Urinary bladder (tissue), 3 donors: ENCODE measurements at regions not wholly inside any gene's neighbourhood (a gene's known extent, or its start where the extent isn't known, plus 50 kb on each side); places are given as distances from the start of the nearest gene placed in this dataset.
"Not testable (repeated sequence)": the region's sequence is repeated elsewhere in the genome, so short reads cannot be mapped to it uniquely, and the experiment has no call there.

ENCODE experiments used
- DNase-seq: peaks from one replicate; pipeline ENCODE4 v3.0.0-alpha.2; 2015; ENCODE audit errors: extremely low spot score
- H3K27ac ChIP-seq: one replicate; pipeline ENCODE4 v1.5.1; 2013; ENCODE audit warnings: low read depth, mild to moderate bottlenecking, moderate library complexity
- H3K36me3 ChIP-seq: one replicate; pipeline ENCODE4 v1.6.1; 2013; ENCODE audit warnings: mild to moderate bottlenecking, moderate library complexity; ENCODE audit not compliant: insufficient read depth
- H3K4me1 ChIP-seq: one replicate; pipeline ENCODE4 v1.6.1; 2013; ENCODE audit warnings: mild to moderate bottlenecking, moderate library complexity; ENCODE audit not compliant: insufficient read depth
- H3K4me3 ChIP-seq: one replicate; pipeline ENCODE4 v1.5.1; 2013; ENCODE audit warnings: low read depth, low read length
- WGBS: extraction: QIAGEN DNeasy Blood & Tissue Kit; methylation state at CpG from one replicate; pipeline ENCODE4 v1.1.7; 2013; 5-methylcytosine and 5-hydroxymethylcytosine counted together
- donor health status: healthy with polysubstance abuse.
- donor health status: healthy.

DNA sequence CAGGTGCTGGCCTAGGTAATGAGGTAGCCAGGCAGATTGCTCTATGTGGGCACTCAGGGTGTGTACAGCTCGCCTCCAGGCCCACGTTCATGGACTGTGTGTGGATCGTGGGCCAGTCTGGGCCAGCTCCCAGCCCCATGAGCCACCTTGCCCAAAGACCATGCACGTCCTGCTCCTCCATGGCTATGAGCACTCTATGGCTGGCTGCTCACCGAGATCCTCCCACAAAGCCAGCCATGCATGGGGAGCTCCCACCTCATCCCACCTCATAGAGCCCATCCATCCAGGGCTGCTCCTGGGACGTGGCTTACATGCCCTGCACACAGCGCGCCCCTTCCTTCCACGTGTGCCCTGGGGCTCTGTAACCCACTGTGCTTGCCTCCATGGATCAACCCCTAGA is 262.5 kb upstream of the IRX1 start:
- no peak overlapping the region for H3K27ac ChIP-seq
- WGBS = 90% methylated on average over 9 of the region's 9 CpGs

GRCh38 chr5:3331819-3332218 is 263.8 kb upstream of the IRX1 start:
- H3K36me3 ChIP-seq = no peaks in the 10 kb centered on the region
- 90% methylated on average over 6 of the region's 6 CpGs for WGBS
- no peaks in the 10 kb centered on the region for H3K4me1 ChIP-seq

More for the DNA sequence above, 262.5 kb upstream of the IRX1 start:
- no peak for DNase-seq
- H3K4me3 ChIP-seq = no peak overlapping the region
- no peaks in the 10 kb centered on the region for H3K4me1 ChIP-seq
- H3K36me3 ChIP-seq = no peaks in the 10 kb centered on the region

GRCh38 chr5:3330442-3330841 is 265.2 kb upstream of the IRX1 start:
- Histone ChIP-seq H3K36me3 (no peaks in the 10 kb centered on the region), H3K4me1 (no peaks in the 10 kb centered on the region), H3K27ac (no peak overlapping the region), H3K4me3 (no peak overlapping the region)
- 96% methylated on average over 6 of the region's 6 CpGs for WGBS
- no peak for DNase-seq

More at GRCh38 chr5:3331819-3332218, 263.8 kb upstream of the IRX1 start:
- H3K27ac ChIP-seq = no peak overlapping the region
- no peak overlapping the region for H3K4me3 ChIP-seq
- DNase-seq = no peak

- H3K4me1 ChIP-seq = no peaks in the 10 kb centered on the region
Observed at GRCh38 chr5:3329427-3329826, 266.2 kb upstream of the IRX1 start.

GRCh38 chr5:3326841-3327232 is 268.8 kb upstream of the IRX1 start:
- no peak overlapping the region for H3K27ac ChIP-seq
- H3K4me3 ChIP-seq = no peak overlapping the region
- 91% methylated on average over 9 of the region's 9 CpGs for WGBS
- H3K36me3 ChIP-seq = no peaks in the 10 kb centered on the region
- H3K4me1 ChIP-seq = no peaks in the 10 kb centered on the region
- no peak for DNase-seq

More at GRCh38 chr5:3329427-3329826, 266.2 kb upstream of the IRX1 start:
- WGBS = 78% methylated on average over 4 of the region's 4 CpGs
- H3K36me3 ChIP-seq = no peaks in the 10 kb centered on the region
- H3K4me3 ChIP-seq = no peak overlapping the region
- DNase-seq = no peak
- no peak overlapping the region for H3K27ac ChIP-seq

DNA sequence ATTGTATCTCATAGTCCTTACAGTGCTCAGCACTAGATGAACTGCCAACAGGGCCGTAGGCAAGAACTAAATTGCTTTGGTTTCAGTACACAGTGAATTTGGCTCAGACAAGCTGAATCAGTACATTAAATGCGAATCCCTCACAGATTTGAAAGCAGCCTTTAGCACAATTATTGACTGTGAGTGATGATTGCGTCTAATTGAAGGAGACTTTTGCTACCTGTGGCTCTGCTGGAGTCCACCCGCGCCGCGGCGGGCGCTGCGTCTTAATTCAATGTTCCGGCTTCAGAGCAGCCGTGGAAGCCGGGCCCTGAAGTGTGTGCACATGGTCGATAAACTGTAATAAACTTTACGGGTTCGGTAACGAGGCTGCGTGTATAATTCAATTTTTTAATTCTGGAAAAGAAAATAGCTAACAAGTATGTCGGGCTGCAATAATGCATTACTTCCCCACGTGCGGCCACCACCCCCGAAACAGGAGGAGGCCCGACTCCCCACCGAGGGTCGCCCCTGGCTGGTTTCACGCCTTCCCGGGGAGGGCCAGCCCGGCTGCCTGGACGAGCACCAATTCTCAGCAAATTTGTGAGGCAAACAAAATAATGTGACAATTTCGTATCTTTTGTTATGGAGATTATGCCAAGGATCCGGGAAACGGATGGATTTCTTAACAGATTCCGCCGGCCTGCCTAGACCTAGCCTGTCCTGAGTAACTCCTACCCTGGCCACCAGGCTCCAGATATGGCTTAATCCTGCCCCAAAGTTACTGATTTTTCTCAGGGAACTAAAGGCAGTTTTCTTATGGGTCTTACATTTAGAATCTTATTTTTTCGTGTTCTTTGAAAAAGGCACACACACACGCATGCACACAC is 269.4 kb upstream of the IRX1 start:
- DNase-seq = peak; percentile 18
- Histone ChIP-seq H3K36me3 (no peaks in the 10 kb centered on the region), H3K27ac (no peak overlapping the region), H3K4me1 (no peaks in the 10 kb centered on the region), H3K4me3 (no peak overlapping the region)
- 67% methylated on average over 36 of the region's 36 CpGs for WGBS

DNA sequence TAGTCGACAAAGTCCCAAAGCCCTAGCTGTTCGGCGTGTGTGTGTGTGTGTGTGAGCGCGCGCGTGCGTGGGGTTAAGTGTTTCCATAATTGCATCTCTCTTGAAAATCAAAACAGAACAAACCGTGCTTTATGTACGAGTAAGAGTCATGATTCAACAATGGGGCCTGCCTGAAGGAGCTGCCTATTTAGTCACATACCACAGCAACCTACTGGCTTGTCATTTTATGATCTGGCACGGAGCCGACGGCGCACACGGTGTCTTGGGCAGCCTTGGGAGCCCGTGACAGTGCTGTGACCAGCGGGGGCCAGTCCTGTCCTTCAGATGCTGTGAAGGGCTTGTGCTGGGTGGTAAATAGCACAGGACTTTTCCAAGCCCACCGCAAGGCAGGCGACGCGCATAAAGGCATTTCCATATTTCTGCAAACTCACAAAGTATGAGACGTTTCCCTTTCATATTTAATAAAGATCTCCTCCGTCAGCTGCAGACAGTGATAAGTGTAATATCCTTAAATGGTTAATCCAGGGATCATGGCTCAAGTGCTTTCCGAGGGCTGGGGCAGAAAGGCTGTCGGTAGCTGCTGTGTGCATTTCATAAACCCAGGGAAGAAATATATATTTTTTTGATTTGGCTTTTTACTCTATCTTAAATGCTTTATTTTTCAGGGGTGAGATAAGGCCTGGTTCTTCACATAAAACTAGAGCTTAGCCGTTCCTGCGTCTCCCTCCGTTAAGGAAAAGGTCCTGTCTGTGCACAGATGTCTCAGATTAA is 270.2 kb upstream of the IRX1 start:
- Histone ChIP-seq H3K27ac (no peak overlapping the region), H3K4me3 (no peak overlapping the region), H3K36me3 (no peaks in the 10 kb centered on the region), H3K4me1 (no peaks in the 10 kb centered on the region)
- DNase-seq = peak; percentile 66
- 29% methylated on average over 28 of the region's 28 CpGs for WGBS

GRCh38 chr5:3324421-3325101 is 271.1 kb upstream of the IRX1 start:
- H3K4me3 ChIP-seq = no peak overlapping the region
- WGBS = 89% methylated on average over 36 of the region's 36 CpGs
- no peak for DNase-seq
- H3K36me3 ChIP-seq = no peaks in the 10 kb centered on the region
- H3K4me1 ChIP-seq = no peaks in the 10 kb centered on the region
- no peak overlapping the region for H3K27ac ChIP-seq

DNA sequence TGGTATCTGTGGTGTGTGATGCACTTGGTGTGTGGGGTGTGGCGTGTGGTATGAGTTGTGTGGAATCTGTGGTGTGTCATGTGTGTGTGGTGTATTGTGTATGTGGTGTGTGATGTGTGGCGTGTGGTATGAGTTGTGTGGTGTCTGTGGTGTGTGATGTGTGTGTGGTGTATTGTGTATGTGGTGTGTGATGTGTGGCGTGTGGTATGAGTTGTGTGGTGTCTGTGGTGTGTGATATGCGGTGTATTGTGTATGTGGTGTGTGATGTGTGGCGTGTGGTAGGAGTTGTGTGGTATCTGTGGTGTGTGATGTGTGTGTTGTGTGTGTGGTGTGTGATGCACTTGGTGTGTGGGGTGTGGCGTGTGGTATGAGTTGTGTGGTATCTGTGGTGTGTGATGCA is 271.7 kb upstream of the IRX1 start:
- H3K36me3 ChIP-seq, H3K4me3 ChIP-seq, H3K27ac ChIP-seq, DNase-seq, H3K4me1 ChIP-seq: not testable (repeated sequence)
- WGBS = 94% methylated on average over 6 of the region's 6 CpGs

- no peak for DNase-seq
Observed at GRCh38 chr5:3323144-3323543, 272.5 kb upstream of the IRX1 start.

DNA sequence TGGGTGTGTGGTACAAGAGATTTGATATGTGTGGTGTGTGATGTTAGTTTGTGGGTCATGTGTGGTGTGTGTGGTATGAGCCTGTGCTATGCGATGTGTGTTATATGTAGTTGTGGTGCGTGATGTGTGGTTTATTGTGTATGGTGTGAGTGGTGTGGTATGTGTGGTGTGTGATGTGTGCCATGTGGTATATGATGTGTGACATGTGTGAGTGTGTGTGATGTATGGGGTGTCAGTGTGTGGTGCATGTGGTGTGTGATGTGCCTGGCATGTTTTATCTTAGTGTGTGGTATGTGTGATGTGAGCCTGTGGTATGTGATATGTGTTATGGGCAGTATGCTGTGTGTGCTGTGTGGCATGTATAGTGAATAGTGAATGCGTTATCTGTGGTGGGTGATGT is 273.0 kb upstream of the IRX1 start:
- Histone ChIP-seq H3K4me1 (no peaks in the 10 kb centered on the region), H3K36me3 (no peaks in the 10 kb centered on the region), H3K4me3 (no peak overlapping the region), H3K27ac (no peak overlapping the region)
- DNase-seq = no peak
- WGBS = 98% methylated on average over 3 of the region's 3 CpGs

More at GRCh38 chr5:3323144-3323543, 272.5 kb upstream of the IRX1 start:
- Histone ChIP-seq H3K27ac (no peak overlapping the region), H3K4me3 (no peak overlapping the region), H3K4me1 (no peaks in the 10 kb centered on the region), H3K36me3 (no peaks in the 10 kb centered on the region)
- WGBS = 98% methylated on average over 3 of the region's 3 CpGs

GRCh38 chr5:3321923-3322322 is 273.7 kb upstream of the IRX1 start:
- no peak overlapping the region for H3K27ac ChIP-seq
- no peaks in the 10 kb centered on the region for H3K4me1 ChIP-seq
- DNase-seq = no peak
- no peaks in the 10 kb centered on the region for H3K36me3 ChIP-seq
- WGBS = 85% methylated on average over 10 of the region's 10 CpGs
- H3K4me3 ChIP-seq = no peak overlapping the region

GRCh38 chr5:3321119-3321760 is 274.4 kb upstream of the IRX1 start:
- no peaks in the 10 kb centered on the region for H3K36me3 ChIP-seq
- H3K4me1 ChIP-seq = no peaks in the 10 kb centered on the region
- 43% methylated on average over 11 of the region's 11 CpGs for WGBS
- no peak overlapping the region for H3K4me3 ChIP-seq
- H3K27ac ChIP-seq = no peak overlapping the region
- DNase-seq = no peak
